SJCRH30 (cell line): ENCODE measurements at regions not wholly inside any gene's neighbourhood (a gene's known extent, or its start where the extent isn't known, plus 50 kb on each side); places are given as distances from the start of the nearest gene placed in this dataset.
"Not testable (repeated sequence)": the region's sequence is repeated elsewhere in the genome, so short reads cannot be mapped to it uniquely, and the experiment has no call there.

ENCODE experiments used
- DNase-seq, 2 experiments: peaks; one replicate each; pipeline ENCODE4 v3.0.0-alpha.2; 2015 to 2020
- H3K27ac ChIP-seq: fragments of 250-450 bp; sonication (Bioruptor Pico); 2 replicates; pipeline ENCODE4 v1.5.1; 2020; ENCODE audit warnings: mild to moderate bottlenecking, moderate library complexity
- H3K27me3 ChIP-seq: fragments of 250-450 bp; sonication (Bioruptor Pico); 2 replicates; pipeline ENCODE4 v1.5.1; 2020; ENCODE audit warnings: mild to moderate bottlenecking, moderate library complexity
- H3K36me3 ChIP-seq: fragments of 250-450 bp; sonication (Bioruptor Pico); 2 replicates; pipeline ENCODE4 v1.5.1; 2020; ENCODE audit warnings: mild to moderate bottlenecking, moderate library complexity
- H3K4me1 ChIP-seq: fragments of 250-450 bp; sonication (Bioruptor Pico); 2 replicates; pipeline ENCODE4 v1.5.1; 2020; ENCODE audit warnings: mild to moderate bottlenecking, moderate library complexity
- H3K4me3 ChIP-seq: fragments of 250-450 bp; sonication (Bioruptor Pico); 2 replicates; pipeline ENCODE4 v1.5.1; 2020; ENCODE audit warnings: mild to moderate bottlenecking, moderate library complexity
- H3K9me3 ChIP-seq: fragments of 250-450 bp; sonication (Bioruptor Pico); replicated peaks from 2 replicates; pipeline ENCODE4 v1.5.1; 2020; ENCODE audit warnings: mild to moderate bottlenecking, moderate library complexity

GRCh38 chr9:82129708-82130107 is 141.1 kb downstream of the SPATA31D1 start:
- H3K27me3 ChIP-seq, result no peaks in the 10 kb centered on the region
- DNase-seq, result no peak
- H3K4me3 ChIP-seq, result no peak overlapping the region
- no peaks in the 10 kb centered on the region for H3K36me3 ChIP-seq
- no peaks in the 10 kb centered on the region for H3K9me3 ChIP-seq
- H3K4me1 ChIP-seq, result no peaks in the 10 kb centered on the region
- no peak overlapping the region for H3K27ac ChIP-seq

- Histone ChIP-seq H3K9me3 (no peaks in the 10 kb centered on the region; the same call in 1 of the 2 replicates), H3K27me3 (no peaks in the 10 kb centered on the region)
- DNase-seq, result no peak
Observed at GRCh38 chr9:82130331-82131042, 141.9 kb downstream of the SPATA31D1 start.

GRCh38 chr9:82131072-82131471 is 142.5 kb downstream of the SPATA31D1 start:
- no peak for DNase-seq
- H3K4me1 ChIP-seq, result no peaks in the 10 kb centered on the region
- no peaks in the 10 kb centered on the region for H3K27me3 ChIP-seq
- no peak overlapping the region for H3K4me3 ChIP-seq
- H3K36me3 ChIP-seq, result no peaks in the 10 kb centered on the region
- H3K27ac ChIP-seq, result no peak overlapping the region
- no peaks in the 10 kb centered on the region; the same call in 1 of the 2 replicates for H3K9me3 ChIP-seq

More at GRCh38 chr9:82130331-82131042, 141.9 kb downstream of the SPATA31D1 start:
- H3K4me3 ChIP-seq, result no peak overlapping the region
- no peak overlapping the region for H3K27ac ChIP-seq
- no peaks in the 10 kb centered on the region for H3K4me1 ChIP-seq
- H3K36me3 ChIP-seq, result no peaks in the 10 kb centered on the region

- Histone ChIP-seq H3K4me1 (no peaks in the 10 kb centered on the region), H3K27ac (no peak overlapping the region), H3K36me3 (no peaks in the 10 kb centered on the region), H3K27me3 (no peaks in the 10 kb centered on the region), H3K4me3 (no peak overlapping the region), H3K9me3 (no peaks in the 10 kb centered on the region; the same call in 1 of the 2 replicates)
- no peak for DNase-seq
Observed at GRCh38 chr9:82132024-82132423, 143.5 kb downstream of the SPATA31D1 start.

GRCh38 chr9:82134010-82134409 is 145.4 kb downstream of the SPATA31D1 start:
- H3K4me3 ChIP-seq, result no peak overlapping the region
- DNase-seq, result no peak
- no peaks in the 10 kb centered on the region for H3K4me1 ChIP-seq
- H3K27ac ChIP-seq, result no peak overlapping the region
- H3K9me3 ChIP-seq, result no peaks in the 10 kb centered on the region; the same call in 1 of the 2 replicates
- H3K36me3 ChIP-seq, result no peaks in the 10 kb centered on the region
- H3K27me3 ChIP-seq, result no peaks in the 10 kb centered on the region

- Histone ChIP-seq H3K36me3 (no peaks in the 10 kb centered on the region), H3K4me3 (no peak overlapping the region), H3K27ac (no peak overlapping the region), H3K4me1 (no peaks in the 10 kb centered on the region), H3K27me3 (no peaks in the 10 kb centered on the region), H3K9me3 (no peaks in the 10 kb centered on the region; the same call in 1 of the 2 replicates)
- DNase-seq, result no peak
Observed at GRCh38 chr9:82135106-82135505, 146.5 kb downstream of the SPATA31D1 start.

GRCh38 chr9:82138081-82138480 is 149.5 kb downstream of the SPATA31D1 start:
- not testable (repeated sequence) for H3K9me3 ChIP-seq, DNase-seq

GRCh38 chr9:82140471-82140870 is 151.9 kb downstream of the SPATA31D1 start:
- no peaks in the 10 kb centered on the region for H3K9me3 ChIP-seq
- no peaks in the 10 kb centered on the region for H3K27me3 ChIP-seq
- no peaks in the 10 kb centered on the region for H3K36me3 ChIP-seq
- no peak overlapping the region for H3K27ac ChIP-seq
- H3K4me1 ChIP-seq, result no peaks in the 10 kb centered on the region
- DNase-seq, result no peak
- H3K4me3 ChIP-seq, result no peak overlapping the region

More at GRCh38 chr9:82138081-82138480, 149.5 kb downstream of the SPATA31D1 start:
- H3K4me3 ChIP-seq, H3K27me3 ChIP-seq, H3K27ac ChIP-seq, H3K36me3 ChIP-seq, H3K4me1 ChIP-seq: not testable (repeated sequence)

GRCh38 chr9:82144803-82145202 is 156.2 kb downstream of the SPATA31D1 start:
- no peak for DNase-seq
- no peaks in the 10 kb centered on the region for H3K36me3 ChIP-seq
- H3K4me3 ChIP-seq, result no peak overlapping the region
- H3K27me3 ChIP-seq, result no peaks in the 10 kb centered on the region
- H3K4me1 ChIP-seq, result peaks cover 14% of the 10 kb centered on the region
- no peaks in the 10 kb centered on the region for H3K9me3 ChIP-seq
- H3K27ac ChIP-seq, result no peak overlapping the region

GRCh38 chr9:82146677-82147076 is 158.1 kb downstream of the SPATA31D1 start:
- no peak overlapping the region for H3K4me3 ChIP-seq
- H3K36me3 ChIP-seq, result no peaks in the 10 kb centered on the region
- peaks cover 17% of the 10 kb centered on the region for H3K4me1 ChIP-seq
- H3K27ac ChIP-seq, result no peak overlapping the region
- no peaks in the 10 kb centered on the region for H3K27me3 ChIP-seq
- no peaks in the 10 kb centered on the region for H3K9me3 ChIP-seq
- DNase-seq, result no peak

- H3K27ac ChIP-seq, result no peak overlapping the region
- no peak overlapping the region for H3K4me3 ChIP-seq
- no peaks in the 10 kb centered on the region for H3K9me3 ChIP-seq
- H3K27me3 ChIP-seq, result no peaks in the 10 kb centered on the region
- peaks cover 17% of the 10 kb centered on the region for H3K4me1 ChIP-seq
- H3K36me3 ChIP-seq, result no peaks in the 10 kb centered on the region
- no peak for DNase-seq
Observed at GRCh38 chr9:82147798-82148425, 159.3 kb downstream of the SPATA31D1 start.

GRCh38 chr9:82148426-82148810 is 159.8 kb downstream of the SPATA31D1 start:
- Histone ChIP-seq H3K4me3 (no peak overlapping the region), H3K4me1 (peaks cover 17% of the 10 kb centered on the region), H3K9me3 (no peaks in the 10 kb centered on the region), H3K27me3 (no peaks in the 10 kb centered on the region), H3K36me3 (no peaks in the 10 kb centered on the region), H3K27ac (no peak overlapping the region)
- DNase-seq, result no peak

- Histone ChIP-seq H3K4me3 (peak overlapping the region; percentile 21), H3K27ac (peak overlapping the region; percentile 12), H3K9me3 (no peaks in the 10 kb centered on the region), H3K36me3 (no peaks in the 10 kb centered on the region), H3K27me3 (no peaks in the 10 kb centered on the region), H3K4me1 (peaks cover 17% of the 10 kb centered on the region)
- peak; percentile 48 to 81 for DNase-seq
Observed at GRCh38 chr9:82148901-82149461, 160.4 kb downstream of the SPATA31D1 start.

- Histone ChIP-seq H3K27me3 (no peaks in the 10 kb centered on the region), H3K9me3 (no peaks in the 10 kb centered on the region), H3K27ac (peak overlapping the region; percentile 12)
Observed at GRCh38 chr9:82149501-82149946, 161.0 kb downstream of the SPATA31D1 start.

GRCh38 chr9:82152181-82152580 is 163.6 kb downstream of the SPATA31D1 start:
- Histone ChIP-seq H3K27me3 (no peaks in the 10 kb centered on the region), H3K4me1 (peaks cover 17% of the 10 kb centered on the region), H3K4me3 (no peak overlapping the region), H3K27ac (no peak overlapping the region), H3K36me3 (no peaks in the 10 kb centered on the region), H3K9me3 (no peaks in the 10 kb centered on the region)
- DNase-seq, result no peak

More at GRCh38 chr9:82149501-82149946, 161.0 kb downstream of the SPATA31D1 start:
- peak overlapping the region; percentile 21 for H3K4me3 ChIP-seq
- no peak for DNase-seq
- H3K4me1 ChIP-seq, result peaks cover 17% of the 10 kb centered on the region
- H3K36me3 ChIP-seq, result no peaks in the 10 kb centered on the region
